Lung microvascular endothelial cell (primary cell): ENCODE measurements at regions not wholly inside any gene's neighbourhood (a gene's known extent, or its start where the extent isn't known, plus 50 kb on each side); places are given as distances from the start of the nearest gene placed in this dataset.
"Not testable (repeated sequence)": the region's sequence is repeated elsewhere in the genome, so short reads cannot be mapped to it uniquely, and the experiment has no call there.

Experiments
- DNase-seq, 2 donors: peaks; one replicate each; pipeline versions ENCODE4 v3.0.0 to v3.0.0-alpha.2; 2010; ENCODE audit warnings: low read depth in 2 of 2

- no peak for DNase-seq
These were observed 231.5 kb upstream of the SETMAR start for GRCh38 chr3:4071481-4072184.

GRCh38 chr3:4077278-4077677 lies 225.9 kb upstream of the SETMAR start:
- not testable (repeated sequence) for DNase-seq

GRCh38 chr3:4077950-4078349 lies 225.2 kb upstream of the SETMAR start:
- DNase-seq: no peak

GRCh38 chr3:4078903-4079302 lies 224.3 kb upstream of the SETMAR start:
- no peak for DNase-seq

- DNase-seq: no peak
These were observed 223.6 kb upstream of the SETMAR start for GRCh38 chr3:4079339-4080195.

- no peak for DNase-seq
These were observed 219.7 kb upstream of the SETMAR start for GRCh38 chr3:4083225-4084015.

GRCh38 chr3:4084271-4084670 lies 218.9 kb upstream of the SETMAR start:
- DNase-seq: no peak

- not testable (repeated sequence) for DNase-seq
These were observed 216.5 kb upstream of the SETMAR start for GRCh38 chr3:4086662-4087061.

GRCh38 chr3:4091786-4092185 lies 211.4 kb upstream of the SETMAR start:
- DNase-seq: no peak

- no peak for DNase-seq
These were observed 205.4 kb upstream of the SETMAR start for GRCh38 chr3:4097801-4098200.

- no peak for DNase-seq
These were observed 203.6 kb upstream of the SETMAR start for GRCh38 chr3:4099607-4100006.

GRCh38 chr3:4107430-4107829 lies 195.7 kb upstream of the SETMAR start:
- no peak for DNase-seq

- DNase-seq: no peak
These were observed 189.2 kb upstream of the SETMAR start for GRCh38 chr3:4113811-4114522.

- DNase-seq: no peak
These were observed 184.1 kb upstream of the SETMAR start for GRCh38 chr3:4119119-4119518.

GRCh38 chr3:4125576-4125975 lies 177.6 kb upstream of the SETMAR start:
- no peak for DNase-seq

- no peak for DNase-seq
These were observed 164.9 kb upstream of the SETMAR start for GRCh38 chr3:4138150-4138785.

GRCh38 chr3:4138786-4139431 lies 164.3 kb upstream of the SETMAR start:
- DNase-seq: no peak

- no peak for DNase-seq
These were observed 163.6 kb upstream of the SETMAR start for GRCh38 chr3:4139462-4140140.

- DNase-seq: no peak
These were observed 162.2 kb upstream of the SETMAR start for GRCh38 chr3:4140921-4141320.

GRCh38 chr3:4147556-4148118 lies 155.5 kb upstream of the SETMAR start:
- DNase-seq: no peak
